ENCODE measurements at regions not wholly inside any gene's neighbourhood (a gene's known extent, or its start where the extent isn't known, plus 50 kb on each side); places are given as distances from the start of the nearest gene placed in this dataset.

- TF ChIP-seq CTCF (IDR thresholded peaks at IDR 0.05; ENCODE audit: low read depth, low read length, poor library complexity, severe bottlenecking) (no peak), EZH2phosphoT487 (IDR thresholded peaks at IDR 0.05; ENCODE audit: borderline replicate concordance, low read length) (no peak)
These were observed 360.7 kb downstream of the TMX3 start for GRCh38 chr18:68354176-68354575.
